Stimulated activated CD8-positive, alpha-beta memory T cell treated with anti-CD3 and anti-CD28 coated beads, Interleukin-4, amount 100 ng/mL, for 4 hours (primary cell): ENCODE measurements at regions not wholly inside any gene's neighbourhood (a gene's known extent, or its start where the extent isn't known, plus 50 kb on each side); places are given as distances from the start of the nearest gene placed in this dataset.
"Not testable (repeated sequence)": the region's sequence is repeated elsewhere in the genome, so short reads cannot be mapped to it uniquely, and the experiment has no call there.

Experiments used
- DNase-seq, 2 donors: peaks; one replicate each; pipeline ENCODE4 v3.0.0-alpha.2; 2020; ENCODE audit warnings: low read depth in 2 of 2, low spot score in 1 of 2

- DNase-seq, result no peak
Measured at GRCh38 chr5:154593071-154593470, 115.0 kb upstream of the HAND1 start.

- no peak for DNase-seq
Measured at GRCh38 chr5:154590093-154590724, 112.2 kb upstream of the HAND1 start.

GRCh38 chr5:154589511-154589910 is 111.5 kb upstream of the HAND1 start:
- no peak for DNase-seq

- not testable (repeated sequence) for DNase-seq
Measured at GRCh38 chr5:154588833-154589425, 110.9 kb upstream of the HAND1 start.

- DNase-seq, result no peak
Measured at GRCh38 chr5:154588091-154588774, 110.2 kb upstream of the HAND1 start.

- no peak for DNase-seq
Measured at GRCh38 chr5:154587123-154588026, 109.3 kb upstream of the HAND1 start.

GRCh38 chr5:154583671-154584177 is 105.7 kb upstream of the HAND1 start:
- no peak for DNase-seq

GRCh38 chr5:154580422-154580821 is 102.4 kb upstream of the HAND1 start:
- no peak for DNase-seq

GRCh38 chr5:154577416-154577815 is 99.4 kb upstream of the HAND1 start:
- DNase-seq, result no peak

- no peak for DNase-seq
Measured at GRCh38 chr5:154576429-154576806, 98.4 kb upstream of the HAND1 start.

GRCh38 chr5:154575546-154576428 is 97.8 kb upstream of the HAND1 start:
- DNase-seq, result no peak

GRCh38 chr5:154573011-154573410 is 95.0 kb upstream of the HAND1 start:
- DNase-seq, result no peak

GRCh38 chr5:154571325-154572035 is 93.5 kb upstream of the HAND1 start:
- DNase-seq, result no peak

- no peak for DNase-seq
Measured at GRCh38 chr5:154570572-154571324, 92.7 kb upstream of the HAND1 start.

- DNase-seq, result no peak
Measured at GRCh38 chr5:154568589-154568988, 90.6 kb upstream of the HAND1 start.

- no peak for DNase-seq
Measured at GRCh38 chr5:154567155-154567554, 89.1 kb upstream of the HAND1 start.

GRCh38 chr5:154566146-154566680 is 88.2 kb upstream of the HAND1 start:
- DNase-seq, result no peak

GRCh38 chr5:154565123-154565522 is 87.1 kb upstream of the HAND1 start:
- no peak for DNase-seq
